ENCODE measurements at regions not wholly inside any gene's neighbourhood (a gene's known extent, or its start where the extent isn't known, plus 50 kb on each side); places are given as distances from the start of the nearest gene placed in this dataset.

DNA sequence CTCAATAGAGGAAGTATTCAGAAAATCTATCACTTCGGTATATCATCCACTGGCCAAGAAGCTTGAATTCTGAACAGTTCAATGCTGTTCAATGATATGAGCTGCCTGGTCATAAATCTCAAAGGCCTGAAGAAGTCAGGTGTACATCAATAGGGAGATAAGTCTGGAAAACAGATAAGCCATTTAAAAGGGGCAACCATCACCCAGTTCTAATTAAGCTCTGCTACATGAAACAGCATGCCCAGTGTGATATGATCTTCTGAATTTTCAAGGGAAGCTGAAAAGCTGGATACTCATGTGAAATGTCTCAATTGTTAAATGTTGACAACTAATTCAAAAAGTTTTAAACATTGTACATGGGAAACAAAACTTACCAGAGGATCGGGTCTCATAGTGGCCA lies 2020.7 kb upstream of the WWC1 start:
- ChIA-PET CTCF (no interaction called here), POLR2A (interaction anchor here (0.6 kb wide), 1 partner anchor 1086 kb away, joined by 5 read pairs; no protein-coding TSS in a partner anchor)
- peaks cover 18% of the 10 kb centered on the region for H3K4me1 Mint-ChIP-seq
- no peak for DNase-seq (ENCODE audit: low spot score)
- no peaks in the 10 kb centered on the region for H3K27me3 Mint-ChIP-seq (ENCODE audit: low read depth)
- no peaks in the 10 kb centered on the region for H3K9me3 Mint-ChIP-seq
- no peak for ATAC-seq
- no peak overlapping the region for H3K27ac Mint-ChIP-seq
- no peak overlapping the region for H3K4me3 Mint-ChIP-seq
- no peak for TF ChIP-seq ZNF121 (CRISPR knock-in tag; IDR thresholded peaks at IDR 0.05)
- TF ChIP-seq, protein P1, sequence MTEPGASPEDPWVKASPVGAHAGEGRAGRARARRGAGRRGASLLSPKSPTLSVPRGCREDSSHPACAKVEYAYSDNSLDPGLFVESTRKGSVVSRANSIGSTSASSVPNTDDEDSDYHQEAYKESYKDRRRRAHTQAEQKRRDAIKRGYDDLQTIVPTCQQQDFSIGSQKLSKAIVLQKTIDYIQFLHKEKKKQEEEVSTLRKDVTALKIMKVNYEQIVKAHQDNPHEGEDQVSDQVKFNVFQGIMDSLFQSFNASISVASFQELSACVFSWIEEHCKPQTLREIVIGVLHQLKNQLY (CRISPR knock-in tag; IDR thresholded peaks at IDR 0.05) = no peak
- no peak for TF ChIP-seq ESRRA (CRISPR knock-in tag; IDR thresholded peaks at IDR 0.05; ENCODE audit: borderline replicate concordance)
- TF ChIP-seq, protein P2, sequence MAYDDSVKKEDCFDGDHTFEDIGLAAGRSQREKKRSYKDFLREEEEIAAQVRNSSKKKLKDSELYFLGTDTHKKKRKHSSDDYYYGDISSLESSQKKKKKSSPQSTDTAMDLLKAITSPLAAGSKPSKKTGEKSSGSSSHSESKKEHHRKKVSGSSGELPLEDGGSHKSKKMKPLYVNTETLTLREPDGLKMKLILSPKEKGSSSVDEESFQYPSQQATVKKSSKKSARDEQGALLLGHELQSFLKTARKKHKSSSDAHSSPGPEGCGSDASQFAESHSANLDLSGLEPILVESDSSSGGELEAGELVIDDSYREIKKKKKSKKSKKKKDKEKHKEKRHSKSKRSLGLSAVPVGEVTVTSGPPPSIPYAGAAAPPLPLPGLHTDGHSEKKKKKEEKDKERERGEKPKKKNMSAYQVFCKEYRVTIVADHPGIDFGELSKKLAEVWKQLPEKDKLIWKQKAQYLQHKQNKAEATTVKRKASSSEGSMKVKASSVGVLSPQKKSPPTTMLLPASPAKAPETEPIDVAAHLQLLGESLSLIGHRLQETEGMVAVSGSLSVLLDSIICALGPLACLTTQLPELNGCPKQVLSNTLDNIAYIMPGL (CRISPR knock-in tag; IDR thresholded peaks at IDR 0.05) = no peak
- TF ChIP-seq, protein P3, sequence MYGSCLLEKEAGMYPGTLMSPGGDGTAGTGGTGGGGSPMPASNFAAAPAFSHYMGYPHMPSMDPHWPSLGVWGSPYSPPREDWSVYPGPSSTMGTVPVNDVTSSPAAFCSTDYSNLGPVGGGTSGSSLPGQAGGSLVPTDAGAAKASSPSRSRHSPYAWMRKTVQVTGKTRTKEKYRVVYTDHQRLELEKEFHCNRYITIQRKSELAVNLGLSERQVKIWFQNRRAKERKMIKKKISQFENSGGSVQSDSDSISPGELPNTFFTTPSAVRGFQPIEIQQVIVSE (CRISPR knock-in tag; IDR thresholded peaks at IDR 0.05; ENCODE audit: borderline replicate concordance) = no peak
- TF ChIP-seq, protein P4, sequence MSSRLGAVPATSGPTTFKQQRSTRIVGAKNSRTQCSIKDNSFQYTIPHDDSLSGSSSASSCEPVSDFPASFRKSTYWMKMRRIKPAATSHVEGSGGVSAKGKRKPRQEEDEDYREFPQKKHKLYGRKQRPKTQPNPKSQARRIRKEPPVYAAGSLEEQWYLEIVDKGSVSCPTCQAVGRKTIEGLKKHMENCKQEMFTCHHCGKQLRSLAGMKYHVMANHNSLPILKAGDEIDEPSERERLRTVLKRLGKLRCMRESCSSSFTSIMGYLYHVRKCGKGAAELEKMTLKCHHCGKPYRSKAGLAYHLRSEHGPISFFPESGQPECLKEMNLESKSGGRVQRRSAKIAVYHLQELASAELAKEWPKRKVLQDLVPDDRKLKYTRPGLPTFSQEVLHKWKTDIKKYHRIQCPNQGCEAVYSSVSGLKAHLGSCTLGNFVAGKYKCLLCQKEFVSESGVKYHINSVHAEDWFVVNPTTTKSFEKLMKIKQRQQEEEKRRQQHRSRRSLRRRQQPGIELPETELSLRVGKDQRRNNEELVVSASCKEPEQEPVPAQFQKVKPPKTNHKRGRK (CRISPR knock-in tag; IDR thresholded peaks at IDR 0.05; ENCODE audit: borderline replicate concordance) = no peak
- H3K36me3 Mint-ChIP-seq = no peaks in the 10 kb centered on the region

DNA sequence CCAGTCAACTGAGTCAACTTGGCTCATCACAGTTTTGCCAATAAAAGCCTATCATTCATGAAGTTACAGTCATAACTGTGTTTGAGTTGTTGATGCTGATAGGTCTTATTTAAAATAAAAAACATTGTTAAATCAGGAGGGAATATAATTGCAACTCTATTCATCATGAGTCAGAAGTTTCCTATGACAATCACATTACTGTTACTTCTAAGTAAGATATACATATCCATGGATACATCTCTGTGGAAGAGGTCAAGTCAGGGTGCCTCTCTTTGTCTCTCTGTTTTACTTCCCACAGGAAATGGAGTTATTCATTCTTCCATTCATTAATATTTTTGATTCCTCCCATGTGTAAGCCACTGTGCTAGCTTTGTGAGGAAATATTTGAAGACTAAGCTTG lies 2015.4 kb upstream of the WWC1 start:
- POLR2A ChIA-PET = no interaction called here
- no peak for DNase-seq (ENCODE audit: low spot score)
- no peaks in the 10 kb centered on the region for H3K27me3 Mint-ChIP-seq (ENCODE audit: low read depth)
- no peaks in the 10 kb centered on the region for H3K36me3 Mint-ChIP-seq
- H3K4me1 Mint-ChIP-seq = peaks cover 21% of the 10 kb centered on the region
- H3K9me3 Mint-ChIP-seq = peaks cover 8% of the 10 kb centered on the region
- TF ChIP-seq, protein P5, sequence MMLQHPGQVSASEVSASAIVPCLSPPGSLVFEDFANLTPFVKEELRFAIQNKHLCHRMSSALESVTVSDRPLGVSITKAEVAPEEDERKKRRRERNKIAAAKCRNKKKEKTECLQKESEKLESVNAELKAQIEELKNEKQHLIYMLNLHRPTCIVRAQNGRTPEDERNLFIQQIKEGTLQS (CRISPR knock-in tag; conservative IDR thresholded peaks at IDR 0.05) = no peak
- TF ChIP-seq GABPB1 (CRISPR knock-in tag; IDR thresholded peaks at IDR 0.05) (no peak), ZNF232 (CRISPR knock-in tag; IDR thresholded peaks at IDR 0.05) (no peak), SMAD4 (CRISPR knock-in tag; IDR thresholded peaks at IDR 0.05) (no peak), ZNF317 (CRISPR knock-in tag; IDR thresholded peaks at IDR 0.05; ENCODE audit: borderline replicate concordance, low read depth) (no peak), NFYB (CRISPR knock-in tag; conservative IDR thresholded peaks at IDR 0.05; ENCODE audit: low read depth) (no peak), JAZF1 (CRISPR knock-in tag; IDR thresholded peaks at IDR 0.05) (no peak), FOXP1 (CRISPR knock-in tag; IDR thresholded peaks at IDR 0.05; ENCODE audit: borderline replicate concordance) (no peak), NFE2L1 (CRISPR knock-in tag; IDR thresholded peaks at IDR 0.05) (no peak), ZNF219 (CRISPR knock-in tag; IDR thresholded peaks at IDR 0.05; ENCODE audit: borderline replicate concordance) (no peak), ZNF416 (CRISPR knock-in tag; IDR thresholded peaks at IDR 0.05) (no peak), OVOL2 (CRISPR knock-in tag; IDR thresholded peaks at IDR 0.05; ENCODE audit: borderline replicate concordance) (no peak), RORB (CRISPR knock-in tag; IDR thresholded peaks at IDR 0.05) (no peak), FOXK1 (CRISPR knock-in tag; IDR thresholded peaks at IDR 0.05) (no peak), SP1 (CRISPR knock-in tag; conservative IDR thresholded peaks at IDR 0.05) (no peak)
- TF ChIP-seq, protein P6, sequence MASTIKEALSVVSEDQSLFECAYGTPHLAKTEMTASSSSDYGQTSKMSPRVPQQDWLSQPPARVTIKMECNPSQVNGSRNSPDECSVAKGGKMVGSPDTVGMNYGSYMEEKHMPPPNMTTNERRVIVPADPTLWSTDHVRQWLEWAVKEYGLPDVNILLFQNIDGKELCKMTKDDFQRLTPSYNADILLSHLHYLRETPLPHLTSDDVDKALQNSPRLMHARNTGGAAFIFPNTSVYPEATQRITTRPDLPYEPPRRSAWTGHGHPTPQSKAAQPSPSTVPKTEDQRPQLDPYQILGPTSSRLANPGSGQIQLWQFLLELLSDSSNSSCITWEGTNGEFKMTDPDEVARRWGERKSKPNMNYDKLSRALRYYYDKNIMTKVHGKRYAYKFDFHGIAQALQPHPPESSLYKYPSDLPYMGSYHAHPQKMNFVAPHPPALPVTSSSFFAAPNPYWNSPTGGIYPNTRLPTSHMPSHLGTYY (CRISPR knock-in tag; IDR thresholded peaks at IDR 0.05) = no peak
- no peak overlapping the region for H3K27ac Mint-ChIP-seq
- no peak overlapping the region for H3K4me3 Mint-ChIP-seq
- no peak for ATAC-seq
- CTCF ChIA-PET = no interaction called here
